Right cardiac atrium (tissue), 2 donors: ENCODE measurements at regions not wholly inside any gene's neighbourhood (a gene's known extent, or its start where the extent isn't known, plus 50 kb on each side); places are given as distances from the start of the nearest gene placed in this dataset.

Experiments used
- microRNA-seq, 2 donors: library from miRNA; unstranded; fragments of <30 nt; microRNA quantifications; one replicate each; pipeline ENCODE4 v1.2.0, GENCODE V29; 2020 to 2021
- donor health status: DM: no; HTN: yes; CAD: no.
- donor health status: DM: no; HTN: no; CAD: no.

Small RNAs in the stretch of these regions (microRNA-seq; reads per million reads assigned to microRNA genes)
- 0 reads per million in 2 donors for gene MIR4436B2
